ENCODE measurements at regions not wholly inside any gene's neighbourhood (a gene's known extent, or its start where the extent isn't known, plus 50 kb on each side); places are given as distances from the start of the nearest gene placed in this dataset.
"Not testable (repeated sequence)": the region's sequence is repeated elsewhere in the genome, so short reads cannot be mapped to it uniquely, and the experiment has no call there.

DNA sequence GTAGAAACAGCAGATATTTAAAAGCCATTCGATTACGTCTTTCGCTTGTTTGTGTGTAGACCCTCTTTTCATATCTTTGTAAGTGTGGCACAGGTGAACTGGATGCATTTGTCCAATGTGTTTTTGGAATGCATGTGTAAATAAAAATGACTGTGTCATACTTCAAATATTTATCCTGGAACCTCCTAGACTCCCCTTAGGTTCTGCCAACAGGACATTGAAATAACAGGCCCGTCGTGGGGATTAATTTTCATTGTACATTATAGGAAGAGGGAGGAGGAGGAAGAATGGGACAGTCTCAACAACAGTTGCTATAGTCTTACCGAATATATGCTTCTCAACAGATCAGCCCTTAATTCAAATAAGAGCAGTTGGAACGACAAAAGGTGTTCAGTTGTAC, 95.8 kb downstream of the PRKAB2 start:
- peaks cover 4 to 89% of the 10 kb centered on the region in 2 donors for H3K27me3 ChIP-seq
- no peak overlapping the region for H3K27ac ChIP-seq
- no peak overlapping the region for H3K4me3 ChIP-seq
- intact Hi-C loops (cut with DNase I; ENCODE audit: low total_unique reads): no loop called here
- DNase-seq: no peak
- no peaks in the 10 kb centered on the region for H3K36me3 ChIP-seq
- no peaks in the 10 kb centered on the region for H3K9me3 ChIP-seq
- peaks cover 0 to 45% (median 32%) of the 10 kb centered on the region in 4 donors for H3K4me1 ChIP-seq
- TF ChIP-seq, protein P1, sequence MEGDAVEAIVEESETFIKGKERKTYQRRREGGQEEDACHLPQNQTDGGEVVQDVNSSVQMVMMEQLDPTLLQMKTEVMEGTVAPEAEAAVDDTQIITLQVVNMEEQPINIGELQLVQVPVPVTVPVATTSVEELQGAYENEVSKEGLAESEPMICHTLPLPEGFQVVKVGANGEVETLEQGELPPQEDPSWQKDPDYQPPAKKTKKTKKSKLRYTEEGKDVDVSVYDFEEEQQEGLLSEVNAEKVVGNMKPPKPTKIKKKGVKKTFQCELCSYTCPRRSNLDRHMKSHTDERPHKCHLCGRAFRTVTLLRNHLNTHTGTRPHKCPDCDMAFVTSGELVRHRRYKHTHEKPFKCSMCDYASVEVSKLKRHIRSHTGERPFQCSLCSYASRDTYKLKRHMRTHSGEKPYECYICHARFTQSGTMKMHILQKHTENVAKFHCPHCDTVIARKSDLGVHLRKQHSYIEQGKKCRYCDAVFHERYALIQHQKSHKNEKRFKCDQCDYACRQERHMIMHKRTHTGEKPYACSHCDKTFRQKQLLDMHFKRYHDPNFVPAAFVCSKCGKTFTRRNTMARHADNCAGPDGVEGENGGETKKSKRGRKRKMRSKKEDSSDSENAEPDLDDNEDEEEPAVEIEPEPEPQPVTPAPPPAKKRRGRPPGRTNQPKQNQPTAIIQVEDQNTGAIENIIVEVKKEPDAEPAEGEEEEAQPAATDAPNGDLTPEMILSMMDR (IDR thresholded peaks at IDR 0.05): no peak

DNA sequence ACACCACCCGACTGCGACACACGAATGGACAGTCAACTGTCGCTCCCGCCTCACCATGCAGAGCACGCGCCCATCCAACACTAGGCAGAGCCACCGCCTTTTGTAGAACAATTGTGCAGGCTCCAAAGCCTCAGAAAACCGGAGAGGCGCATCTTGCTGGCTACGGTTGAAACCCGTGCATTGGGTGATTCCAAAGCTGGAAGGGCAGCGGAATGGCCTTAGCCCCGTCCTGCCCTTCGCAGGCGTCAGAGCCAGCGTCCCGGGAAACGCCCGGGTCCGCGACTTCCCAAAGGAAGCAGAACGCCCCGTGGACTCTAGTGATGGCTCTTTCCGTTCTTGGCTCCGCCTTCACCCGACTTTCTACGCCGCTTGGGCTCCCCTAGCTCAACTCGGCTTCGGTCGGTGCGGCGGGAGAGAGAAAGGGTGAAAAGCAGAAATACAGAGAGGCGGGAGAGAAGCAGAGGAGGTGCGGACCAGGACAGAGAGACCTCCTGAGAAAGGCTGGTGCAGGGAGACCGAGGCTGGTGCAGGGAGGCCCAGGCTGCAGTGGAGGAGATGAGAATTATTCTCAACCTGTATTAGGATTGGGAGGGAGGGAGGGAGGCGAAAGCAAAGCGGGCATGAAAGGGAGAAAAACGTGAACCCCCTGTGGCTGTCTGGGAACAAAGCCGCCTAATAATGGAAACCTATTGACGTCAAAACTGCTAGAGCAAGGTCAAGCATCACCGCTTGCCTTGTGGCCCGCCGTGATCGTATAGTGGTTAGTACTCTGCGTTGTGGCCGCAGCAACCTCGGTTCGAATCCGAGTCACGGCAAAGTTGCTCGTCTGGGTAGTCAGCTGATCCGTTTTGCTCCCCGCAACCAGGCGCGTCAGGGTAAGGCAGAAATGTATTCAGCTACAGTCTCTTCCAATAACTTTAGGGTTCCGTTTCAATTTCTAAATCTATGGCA, 99.5 kb downstream of the PRKAB2 start:
- TF ChIP-seq, protein P1 (IDR thresholded peaks at IDR 0.05): no peak
- H3K27me3 ChIP-seq: peaks cover 0 to 58% of the 10 kb centered on the region in 2 donors
- peaks cover 0 to 14% (median 6%) of the 10 kb centered on the region in 4 donors for H3K4me1 ChIP-seq
- peak overlapping the region; percentile 25 to 34 for H3K4me3 ChIP-seq
- no peak for DNase-seq
- no peaks in the 10 kb centered on the region for H3K9me3 ChIP-seq
- intact Hi-C loops (cut with DNase I; ENCODE audit: low total_unique reads): no loop called here
- no peak overlapping the region for H3K27ac ChIP-seq
- no peaks in the 10 kb centered on the region for H3K36me3 ChIP-seq

DNA sequence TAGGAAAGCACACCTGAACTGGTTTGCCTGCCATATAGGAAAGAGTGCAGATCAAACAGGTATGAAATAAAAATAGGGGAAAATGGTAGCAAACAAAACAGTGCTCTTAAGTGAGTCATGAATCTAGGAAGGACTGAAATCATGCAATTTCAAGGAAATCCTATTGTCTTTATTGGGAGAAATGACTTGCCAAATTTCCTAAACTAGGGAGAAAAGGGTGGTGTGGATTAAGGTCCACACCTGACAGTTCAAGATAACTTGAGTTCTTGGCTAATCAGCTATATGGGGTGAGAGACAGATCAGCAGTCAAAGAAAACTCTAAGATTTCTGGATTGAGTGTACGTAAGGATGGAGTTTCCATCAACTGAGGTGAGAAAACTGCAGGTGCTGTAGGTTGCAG, 101.1 kb downstream of the PRKAB2 start:
- Histone ChIP-seq H3K9me3 (no peaks in the 10 kb centered on the region), H3K4me1 (peaks cover 0 to 12% (median 5%) of the 10 kb centered on the region in 4 donors), H3K27me3 (peaks cover 0 to 42% of the 10 kb centered on the region in 2 donors), H3K4me3 (no peak overlapping the region), H3K36me3 (no peaks in the 10 kb centered on the region), H3K27ac (no peak overlapping the region)
- TF ChIP-seq, protein P1 (IDR thresholded peaks at IDR 0.05): no peak
- intact Hi-C loops (cut with DNase I; ENCODE audit: low total_unique reads): no loop called here
- DNase-seq: no peak

DNA sequence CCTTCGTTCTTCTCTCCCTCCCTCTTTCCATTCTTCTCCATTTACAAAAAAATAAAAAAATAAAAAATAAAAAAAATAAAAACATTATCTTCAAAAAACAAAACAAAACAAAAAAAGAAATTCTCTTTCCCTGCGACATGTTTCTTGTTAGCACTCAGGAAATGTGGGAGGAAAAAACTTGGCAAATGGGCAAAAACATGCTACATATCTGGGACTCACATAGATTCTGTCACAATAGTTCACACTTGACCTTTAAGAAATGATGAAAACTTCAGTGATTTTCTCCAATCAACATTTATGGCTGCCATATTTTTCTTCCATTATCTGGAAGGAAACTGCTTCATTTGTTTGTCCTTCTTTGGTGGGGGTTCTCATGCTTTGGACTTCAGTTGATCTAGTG, 109.3 kb downstream of the PRKAB2 start:
- Histone ChIP-seq H3K27ac (no peak overlapping the region), H3K27me3 (no peaks in the 10 kb centered on the region), H3K36me3 (no peaks in the 10 kb centered on the region), H3K9me3 (peaks cover 0 to 14% (median 0%) of the 10 kb centered on the region in 3 donors), H3K4me3 (no peak overlapping the region), H3K4me1 (no peaks in the 10 kb centered on the region)
- TF ChIP-seq, protein P1 (IDR thresholded peaks at IDR 0.05): no peak
- DNase-seq: no peak
- intact Hi-C loops (cut with DNase I; ENCODE audit: low total_unique reads): no loop called here

DNA sequence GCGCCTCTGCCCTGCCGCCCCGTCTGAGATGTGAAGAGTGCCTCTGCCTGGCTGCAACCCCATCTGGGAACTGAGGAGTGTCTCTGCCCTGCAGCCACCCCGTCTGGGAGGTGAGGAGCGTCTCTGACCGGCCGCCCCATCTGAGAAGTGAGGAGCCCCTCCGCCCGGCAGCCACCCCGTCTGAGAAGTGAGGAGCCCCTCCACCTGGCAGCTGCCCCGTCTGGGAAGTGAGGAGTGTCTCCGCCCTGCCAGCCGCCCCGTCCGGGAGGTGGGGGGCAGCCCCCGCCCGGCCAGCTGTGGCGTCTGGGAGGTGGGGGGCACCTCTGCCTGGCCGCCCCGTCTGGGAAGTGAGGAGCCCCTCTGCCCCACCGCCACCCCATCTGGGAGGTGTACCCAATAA, 110.4 kb downstream of the PRKAB2 start:
- DNase-seq; H3K36me3 ChIP-seq; H3K4me3 ChIP-seq; H3K27ac ChIP-seq; H3K4me1 ChIP-seq; intact Hi-C loops (cut with DNase I; ENCODE audit: low total_unique reads); H3K27me3 ChIP-seq: not testable (repeated sequence)
- H3K9me3 ChIP-seq: peaks cover 0 to 14% (median 0%) of the 10 kb centered on the region in 3 donors

DNA sequence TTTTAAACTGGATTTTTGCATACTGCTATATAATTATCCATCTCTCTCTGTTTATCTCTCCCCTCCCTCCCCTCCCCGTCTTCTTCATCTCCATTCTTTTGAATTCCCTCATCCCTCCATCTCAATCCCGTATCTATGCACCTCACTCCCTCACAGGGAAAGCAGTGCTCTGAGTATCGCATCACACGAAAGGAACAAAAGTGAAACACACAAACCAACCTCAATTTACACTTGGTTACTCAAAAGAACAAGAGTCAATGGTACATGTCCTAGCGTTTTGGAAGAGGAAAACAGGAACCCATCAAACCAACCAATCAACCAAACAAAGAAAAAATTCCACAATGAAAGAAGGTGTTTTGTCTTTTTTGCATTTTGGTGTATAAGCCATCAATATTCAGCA, 115.1 kb downstream of the NBPF12 start:
- no peak overlapping the region for H3K4me3 ChIP-seq
- no peaks in the 10 kb centered on the region for H3K4me1 ChIP-seq
- no peak for DNase-seq
- H3K27me3 ChIP-seq: no peaks in the 10 kb centered on the region
- intact Hi-C loops (cut with DNase I; ENCODE audit: low total_unique reads): no loop called here
- no peaks in the 10 kb centered on the region for H3K36me3 ChIP-seq
- TF ChIP-seq, protein P1 (IDR thresholded peaks at IDR 0.05): no peak
- H3K9me3 ChIP-seq: no peaks in the 10 kb centered on the region
- no peak overlapping the region for H3K27ac ChIP-seq
